ENCODE measurements at regions not wholly inside any gene's neighbourhood (a gene's known extent, or its start where the extent isn't known, plus 50 kb on each side); places are given as distances from the start of the nearest gene placed in this dataset.

- no peak for TF ChIP-seq CTCF (IDR thresholded peaks at IDR 0.05)
- Mint-ChIP-seq H3K36me3 (ENCODE audit: low read depth) (no peaks in the 10 kb centered on the region), H3K27ac (no peak overlapping the region), H3K4me3 (no peak overlapping the region), H3K27me3 (no peaks in the 10 kb centered on the region), H3K4me1 (no peaks in the 10 kb centered on the region), H3K9me3 (no peaks in the 10 kb centered on the region)
- CTCF ChIA-PET: no interaction called here
- POLR2A ChIA-PET: no interaction called here
- intact Hi-C loops (cut with micrococcal nuclease): no loop called here
- no peak for DNase-seq
- ATAC-seq (ENCODE audit: low read depth): no peak
These were observed 181.2 kb upstream of the API5 start for GRCh38 chr11:43130616-43131015.

GRCh38 chr11:43135966-43136534 is 175.7 kb upstream of the API5 start:
- Mint-ChIP-seq H3K4me1 (no peaks in the 10 kb centered on the region), H3K36me3 (ENCODE audit: low read depth) (no peaks in the 10 kb centered on the region), H3K27ac (no peak overlapping the region), H3K27me3 (no peaks in the 10 kb centered on the region), H3K4me3 (no peak overlapping the region), H3K9me3 (peaks cover 1% of the 10 kb centered on the region)
- CTCF ChIA-PET: no interaction called here
- ATAC-seq (ENCODE audit: low read depth) (no peak), DNase-seq (no peak)
- intact Hi-C loops (cut with micrococcal nuclease): no loop called here
- no peak for TF ChIP-seq CTCF (IDR thresholded peaks at IDR 0.05)
- POLR2A ChIA-PET: no interaction called here

GRCh38 chr11:43138621-43139140 is 173.1 kb upstream of the API5 start:
- no peak overlapping the region for H3K27ac Mint-ChIP-seq
- ATAC-seq (ENCODE audit: low read depth) (no peak), DNase-seq (no peak)
- POLR2A ChIA-PET: no interaction called here
- no peak overlapping the region for H3K4me3 Mint-ChIP-seq
- H3K9me3 Mint-ChIP-seq: peaks cover 6% of the 10 kb centered on the region
- no peak for TF ChIP-seq CTCF (IDR thresholded peaks at IDR 0.05)
- CTCF ChIA-PET: no interaction called here
- H3K4me1 Mint-ChIP-seq: no peaks in the 10 kb centered on the region
- no peaks in the 10 kb centered on the region for H3K36me3 Mint-ChIP-seq (ENCODE audit: low read depth)
- intact Hi-C loops (cut with micrococcal nuclease): no loop called here
- H3K27me3 Mint-ChIP-seq: no peaks in the 10 kb centered on the region

- POLR2A ChIA-PET: no interaction called here
- H3K4me3 Mint-ChIP-seq: no peak overlapping the region
- CTCF ChIA-PET: no interaction called here
- intact Hi-C loops (cut with micrococcal nuclease): no loop called here
- H3K27me3 Mint-ChIP-seq: no peaks in the 10 kb centered on the region
- H3K27ac Mint-ChIP-seq: no peak overlapping the region
- no peak for DNase-seq
- no peak for TF ChIP-seq CTCF (IDR thresholded peaks at IDR 0.05)
- ATAC-seq (ENCODE audit: low read depth): no peak
- peaks cover 7% of the 10 kb centered on the region for H3K9me3 Mint-ChIP-seq
- no peaks in the 10 kb centered on the region for H3K36me3 Mint-ChIP-seq (ENCODE audit: low read depth)
- no peaks in the 10 kb centered on the region for H3K4me1 Mint-ChIP-seq
These were observed 166.1 kb upstream of the API5 start for GRCh38 chr11:43145653-43146052.

GRCh38 chr11:43150697-43151096 is 161.1 kb upstream of the API5 start:
- intact Hi-C loops (cut with micrococcal nuclease): no loop called here

More at GRCh38 chr11:43150697-43151096, 161.1 kb upstream of the API5 start:
- H3K36me3 Mint-ChIP-seq (ENCODE audit: low read depth): no peaks in the 10 kb centered on the region
- POLR2A ChIA-PET: no interaction called here
- ATAC-seq (ENCODE audit: low read depth): no peak
- TF ChIP-seq CTCF (IDR thresholded peaks at IDR 0.05): no peak
- peaks cover 2% of the 10 kb centered on the region for H3K9me3 Mint-ChIP-seq
- no peak overlapping the region for H3K27ac Mint-ChIP-seq
- DNase-seq: no peak
- CTCF ChIA-PET: no interaction called here
- H3K4me1 Mint-ChIP-seq: no peaks in the 10 kb centered on the region
- no peak overlapping the region for H3K4me3 Mint-ChIP-seq
- no peaks in the 10 kb centered on the region for H3K27me3 Mint-ChIP-seq

All from activated B cell treated with CpG ODN at 0.5 μM for 24 hours (primary cell).